ENCODE measurements at regions not wholly inside any gene's neighbourhood (a gene's known extent, or its start where the extent isn't known, plus 50 kb on each side); places are given as distances from the start of the nearest gene placed in this dataset.
A peak's percentile ranks its signal among the peaks of the same experiment; 100 is the strongest.

DNA sequence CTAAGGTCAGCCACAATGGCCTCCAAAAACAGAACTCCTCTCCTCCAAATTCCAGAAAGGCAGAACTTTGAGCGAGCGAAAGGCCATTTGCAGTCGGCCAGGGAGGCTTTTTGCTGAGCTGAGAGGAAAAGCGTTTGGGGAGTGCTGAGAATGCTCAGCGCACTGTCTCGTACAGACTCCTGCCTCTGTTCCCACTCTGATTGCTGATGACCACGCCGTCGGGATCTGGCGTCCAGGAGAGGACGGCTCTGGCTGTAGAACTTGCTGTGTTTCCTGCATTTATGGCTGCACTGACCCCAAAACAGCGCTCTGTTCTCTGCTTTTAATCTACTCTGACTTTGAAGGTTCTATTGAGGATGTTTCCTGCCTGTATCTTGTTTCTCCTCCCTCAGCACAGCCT, 82.4 kb upstream of the WSCD2 start:
- no peaks in the 10 kb centered on the region for H3K9me3 ChIP-seq (ENCODE audit: insufficient read depth, low read length)
- no peak for DNase-seq (ENCODE audit: low read depth, low spot score)
- H3K36me3 ChIP-seq (ENCODE audit: insufficient read depth, insufficient read length, low read length): no peaks in the 10 kb centered on the region
- H3K4me1 ChIP-seq (ENCODE audit: insufficient read depth, insufficient read length): peaks cover 2% of the 10 kb centered on the region
- TF ChIP-seq ZNF274 (IDR thresholded peaks at IDR 0.05; ENCODE audit: low read depth, low read length) (no peak), YY1 (IDR thresholded peaks at IDR 0.05; ENCODE audit: insufficient read depth, insufficient read length) (no peak), SUZ12 (IDR thresholded peaks at IDR 0.05; ENCODE audit: extremely low read depth, insufficient read depth, insufficient read length) (no peak)
- no peak overlapping the region for H3K9ac ChIP-seq (ENCODE audit: insufficient read length, low read depth)
- no peaks in the 10 kb centered on the region for H3K27me3 ChIP-seq (ENCODE audit: insufficient read depth, insufficient read length)
- no peak overlapping the region for H3K4me3 ChIP-seq (ENCODE audit: insufficient read length, low read depth)

DNA sequence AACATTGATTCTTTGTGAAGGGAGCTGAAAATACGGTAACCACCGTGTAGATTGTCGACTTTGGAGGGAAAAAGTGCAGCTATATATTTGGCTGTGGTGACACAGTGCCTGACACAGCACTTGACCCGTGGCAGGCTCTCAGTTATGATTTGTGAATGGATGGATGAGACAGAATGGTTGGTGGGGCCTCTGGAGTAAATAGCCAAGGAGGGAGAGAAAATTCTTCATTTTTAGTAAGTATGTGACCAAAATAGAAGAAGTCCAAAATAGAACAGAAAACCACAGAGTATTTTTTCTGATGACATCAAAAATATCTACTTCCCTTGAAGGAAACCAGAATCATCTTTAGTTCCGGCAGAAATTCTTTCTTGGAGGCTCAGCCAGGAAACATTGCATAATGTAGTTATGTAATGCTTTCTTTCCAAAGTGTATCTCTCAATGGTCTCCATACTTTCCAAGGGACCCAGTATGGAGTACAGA, 82.0 kb upstream of the WSCD2 start:
- TF ChIP-seq SUZ12 (IDR thresholded peaks at IDR 0.05; ENCODE audit: extremely low read depth, insufficient read depth, insufficient read length) (no peak), YY1 (IDR thresholded peaks at IDR 0.05; ENCODE audit: insufficient read depth, insufficient read length) (no peak), ZNF274 (IDR thresholded peaks at IDR 0.05; ENCODE audit: low read depth, low read length) (no peak)
- H3K9me3 ChIP-seq (ENCODE audit: insufficient read depth, low read length): no peaks in the 10 kb centered on the region
- H3K4me1 ChIP-seq (ENCODE audit: insufficient read depth, insufficient read length): peaks cover 2% of the 10 kb centered on the region
- no peaks in the 10 kb centered on the region for H3K27me3 ChIP-seq (ENCODE audit: insufficient read depth, insufficient read length)
- no peaks in the 10 kb centered on the region for H3K36me3 ChIP-seq (ENCODE audit: insufficient read depth, insufficient read length, low read length)
- no peak overlapping the region for H3K9ac ChIP-seq (ENCODE audit: insufficient read length, low read depth)
- no peak for DNase-seq (ENCODE audit: low read depth, low spot score)
- H3K4me3 ChIP-seq (ENCODE audit: insufficient read length, low read depth): no peak overlapping the region

DNA sequence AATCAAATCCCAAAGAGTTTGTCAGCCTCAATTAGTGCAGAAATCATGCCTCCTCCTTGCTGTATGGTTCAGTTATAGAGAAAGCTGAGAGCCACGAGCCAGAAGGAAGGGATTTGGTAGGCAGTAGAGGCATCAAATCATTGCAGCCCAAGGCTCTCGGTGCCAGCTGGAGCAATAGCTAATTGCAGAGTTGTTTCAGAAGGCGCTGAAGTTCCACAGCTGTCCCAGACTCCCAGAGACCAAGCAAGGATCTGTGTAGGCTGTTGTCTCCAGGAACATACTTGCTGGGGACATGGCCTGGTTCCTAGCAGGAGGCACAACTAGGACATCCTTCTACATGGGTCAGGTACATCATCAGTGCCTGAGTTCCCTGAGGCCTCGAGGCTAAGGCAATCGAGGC, 80.4 kb upstream of the WSCD2 start:
- no peaks in the 10 kb centered on the region for H3K36me3 ChIP-seq (ENCODE audit: insufficient read depth, insufficient read length, low read length)
- peaks cover 2% of the 10 kb centered on the region for H3K4me1 ChIP-seq (ENCODE audit: insufficient read depth, insufficient read length)
- TF ChIP-seq ZNF274 (IDR thresholded peaks at IDR 0.05; ENCODE audit: low read depth, low read length) (no peak), SUZ12 (IDR thresholded peaks at IDR 0.05; ENCODE audit: extremely low read depth, insufficient read depth, insufficient read length) (no peak), YY1 (IDR thresholded peaks at IDR 0.05; ENCODE audit: insufficient read depth, insufficient read length) (no peak)
- H3K4me3 ChIP-seq (ENCODE audit: insufficient read length, low read depth): no peak overlapping the region
- H3K9me3 ChIP-seq (ENCODE audit: insufficient read depth, low read length): no peaks in the 10 kb centered on the region
- no peak for DNase-seq (ENCODE audit: low read depth, low spot score)
- H3K27me3 ChIP-seq (ENCODE audit: insufficient read depth, insufficient read length): no peaks in the 10 kb centered on the region
- H3K9ac ChIP-seq (ENCODE audit: insufficient read length, low read depth): no peak overlapping the region

DNA sequence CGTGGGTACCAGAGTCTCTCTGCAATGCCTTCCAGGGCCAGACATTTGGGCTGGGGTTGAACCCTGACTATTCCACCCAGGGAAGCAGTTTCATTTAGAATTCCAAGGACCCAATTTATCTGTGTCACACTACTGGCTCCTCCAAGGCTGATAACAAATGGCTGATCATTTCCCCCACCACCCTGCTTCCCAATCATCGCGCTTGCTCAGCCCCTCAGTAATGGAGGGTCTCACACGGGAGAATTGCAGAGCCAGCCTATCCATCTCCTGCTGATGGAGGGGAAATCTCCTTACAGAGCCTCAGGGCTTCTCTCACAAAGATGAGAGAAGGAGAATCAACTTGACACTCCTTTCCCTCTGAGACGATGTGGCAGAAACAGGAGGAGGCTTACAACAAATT, 78.4 kb upstream of the WSCD2 start:
- Histone ChIP-seq H3K9ac (ENCODE audit: insufficient read length, low read depth) (no peak overlapping the region), H3K4me3 (ENCODE audit: insufficient read length, low read depth) (no peak overlapping the region), H3K36me3 (ENCODE audit: insufficient read depth, insufficient read length, low read length) (no peaks in the 10 kb centered on the region), H3K4me1 (ENCODE audit: insufficient read depth, insufficient read length) (peaks cover 2% of the 10 kb centered on the region), H3K9me3 (ENCODE audit: insufficient read depth, low read length) (no peaks in the 10 kb centered on the region), H3K27me3 (ENCODE audit: insufficient read depth, insufficient read length) (no peaks in the 10 kb centered on the region)
- TF ChIP-seq YY1 (IDR thresholded peaks at IDR 0.05; ENCODE audit: insufficient read depth, insufficient read length) (no peak), ZNF274 (IDR thresholded peaks at IDR 0.05; ENCODE audit: low read depth, low read length) (no peak), SUZ12 (IDR thresholded peaks at IDR 0.05; ENCODE audit: extremely low read depth, insufficient read depth, insufficient read length) (no peak)
- no peak for DNase-seq (ENCODE audit: low read depth, low spot score)

DNA sequence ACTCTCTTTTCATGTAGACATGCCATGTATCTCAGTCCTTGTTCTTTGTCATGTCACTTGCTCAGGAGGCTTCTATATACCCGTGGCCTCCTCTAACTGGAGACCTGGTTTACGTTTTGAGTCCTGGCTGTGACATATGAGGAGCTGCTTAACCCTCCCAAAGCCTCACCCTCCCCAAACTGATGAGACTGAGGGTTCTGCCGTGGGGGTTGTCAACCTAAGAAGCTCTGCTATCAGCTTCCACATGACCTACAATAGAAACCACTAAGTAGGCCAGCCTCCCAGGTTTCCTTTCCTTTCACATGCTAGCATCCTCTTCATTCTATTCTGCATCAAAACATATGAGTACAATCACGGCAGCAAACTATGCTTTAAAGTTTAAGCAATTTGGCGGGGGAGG, 76.8 kb upstream of the WSCD2 start:
- DNase-seq (ENCODE audit: low read depth, low spot score): no peak
- H3K9me3 ChIP-seq (ENCODE audit: insufficient read depth, low read length): no peaks in the 10 kb centered on the region
- H3K27me3 ChIP-seq (ENCODE audit: insufficient read depth, insufficient read length): no peaks in the 10 kb centered on the region
- TF ChIP-seq YY1 (IDR thresholded peaks at IDR 0.05; ENCODE audit: insufficient read depth, insufficient read length): no peak
- no peak for TF ChIP-seq ZNF274 (IDR thresholded peaks at IDR 0.05; ENCODE audit: low read depth, low read length)
- no peak for TF ChIP-seq SUZ12 (IDR thresholded peaks at IDR 0.05; ENCODE audit: extremely low read depth, insufficient read depth, insufficient read length)
- H3K4me1 ChIP-seq (ENCODE audit: insufficient read depth, insufficient read length): peaks cover 3% of the 10 kb centered on the region
- no peak overlapping the region for H3K9ac ChIP-seq (ENCODE audit: insufficient read length, low read depth)
- no peak overlapping the region for H3K4me3 ChIP-seq (ENCODE audit: insufficient read length, low read depth)
- H3K36me3 ChIP-seq (ENCODE audit: insufficient read depth, insufficient read length, low read length): no peaks in the 10 kb centered on the region

DNA sequence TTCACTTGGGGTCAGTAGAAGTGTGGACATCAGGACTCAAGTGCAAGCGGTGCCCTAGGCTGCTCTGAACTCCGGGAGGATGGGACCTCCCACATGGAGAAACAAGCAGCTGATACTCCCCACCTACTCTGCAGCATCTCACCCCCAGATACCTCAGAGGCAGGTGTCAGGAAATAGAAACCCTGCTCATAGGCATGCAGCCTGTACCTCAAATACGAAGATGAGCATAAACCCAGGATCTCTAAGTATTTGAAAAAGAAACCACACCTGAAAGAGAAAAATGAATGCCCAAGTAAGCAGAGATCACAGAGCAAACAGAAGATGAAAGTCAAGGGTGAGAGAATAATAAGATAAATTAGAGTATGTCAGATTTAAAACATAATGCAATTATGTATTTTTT, 75.6 kb upstream of the WSCD2 start:
- no peak for DNase-seq (ENCODE audit: low read depth, low spot score)
- H3K4me1 ChIP-seq (ENCODE audit: insufficient read depth, insufficient read length): peaks cover 3% of the 10 kb centered on the region
- no peak overlapping the region for H3K9ac ChIP-seq (ENCODE audit: insufficient read length, low read depth)
- no peaks in the 10 kb centered on the region for H3K36me3 ChIP-seq (ENCODE audit: insufficient read depth, insufficient read length, low read length)
- H3K27me3 ChIP-seq (ENCODE audit: insufficient read depth, insufficient read length): no peaks in the 10 kb centered on the region
- H3K9me3 ChIP-seq (ENCODE audit: insufficient read depth, low read length): no peaks in the 10 kb centered on the region
- no peak overlapping the region for H3K4me3 ChIP-seq (ENCODE audit: insufficient read length, low read depth)
- TF ChIP-seq ZNF274 (IDR thresholded peaks at IDR 0.05; ENCODE audit: low read depth, low read length) (no peak), SUZ12 (IDR thresholded peaks at IDR 0.05; ENCODE audit: extremely low read depth, insufficient read depth, insufficient read length) (no peak), YY1 (IDR thresholded peaks at IDR 0.05; ENCODE audit: insufficient read depth, insufficient read length) (no peak)

DNA sequence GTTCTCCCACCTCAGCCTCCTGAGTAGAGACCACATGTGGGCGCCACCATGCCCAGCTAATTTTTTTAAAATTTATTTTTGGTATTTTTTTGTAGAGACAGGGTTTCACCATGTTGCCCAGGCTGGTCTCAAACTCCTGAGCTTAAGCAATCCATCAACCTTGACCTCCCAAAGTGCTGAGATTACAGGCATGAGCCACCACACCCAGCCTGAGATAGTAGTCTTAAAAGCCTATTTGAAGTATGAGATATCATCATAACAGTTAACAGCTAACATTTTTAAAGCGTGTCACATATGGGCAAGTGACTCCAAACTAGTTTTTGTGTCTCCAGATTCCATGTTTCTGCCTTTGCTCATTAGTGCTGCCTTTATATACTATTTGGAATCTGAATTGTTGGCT, 74.6 kb upstream of the WSCD2 start:
- Histone ChIP-seq H3K4me3 (ENCODE audit: insufficient read length, low read depth) (no peak overlapping the region), H3K36me3 (ENCODE audit: insufficient read depth, insufficient read length, low read length) (no peaks in the 10 kb centered on the region), H3K27me3 (ENCODE audit: insufficient read depth, insufficient read length) (no peaks in the 10 kb centered on the region), H3K9me3 (ENCODE audit: insufficient read depth, low read length) (no peaks in the 10 kb centered on the region), H3K4me1 (ENCODE audit: insufficient read depth, insufficient read length) (peaks cover 1% of the 10 kb centered on the region), H3K9ac (ENCODE audit: insufficient read length, low read depth) (no peak overlapping the region)
- no peak for DNase-seq (ENCODE audit: low read depth, low spot score)
- no peak for TF ChIP-seq YY1 (IDR thresholded peaks at IDR 0.05; ENCODE audit: insufficient read depth, insufficient read length)

DNA sequence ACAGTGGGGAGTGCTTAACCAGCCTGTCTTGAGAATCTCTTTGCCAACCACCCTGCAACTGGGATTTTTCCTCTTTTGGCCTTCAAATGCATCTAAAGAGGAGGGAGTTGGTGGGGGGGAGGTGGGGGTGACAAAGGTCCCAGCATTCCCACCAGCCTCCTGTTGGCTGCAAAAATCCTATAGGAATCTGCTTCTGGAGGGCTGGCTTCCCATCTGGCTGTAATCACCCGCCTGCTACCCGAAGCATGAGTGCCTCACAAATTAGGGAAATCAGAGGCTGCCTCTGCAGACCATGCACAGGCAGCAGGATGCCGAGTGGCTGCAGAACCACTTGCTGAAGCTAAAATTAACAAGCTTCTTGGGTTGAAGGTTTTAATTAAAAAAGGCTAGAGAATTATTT, 73.9 kb upstream of the WSCD2 start:
- Histone ChIP-seq H3K36me3 (ENCODE audit: insufficient read depth, insufficient read length, low read length) (no peaks in the 10 kb centered on the region), H3K27me3 (ENCODE audit: insufficient read depth, insufficient read length) (no peaks in the 10 kb centered on the region), H3K9ac (ENCODE audit: insufficient read length, low read depth) (no peak overlapping the region), H3K9me3 (ENCODE audit: insufficient read depth, low read length) (no peaks in the 10 kb centered on the region), H3K4me3 (ENCODE audit: insufficient read length, low read depth) (no peak overlapping the region), H3K4me1 (ENCODE audit: insufficient read depth, insufficient read length) (peaks cover 1% of the 10 kb centered on the region)
- peak; percentile 38 for DNase-seq (ENCODE audit: low read depth, low spot score)
- no peak for TF ChIP-seq YY1 (IDR thresholded peaks at IDR 0.05; ENCODE audit: insufficient read depth, insufficient read length)

All from NT2/D1 (cell line).